Stimulated activated CD4-positive, alpha-beta T cell treated with anti-CD3 and anti-CD28 coated beads, Interleukin-2, amount 100 ng/mL, for 24 hours (primary cell): ENCODE measurements at regions not wholly inside any gene's neighbourhood (a gene's known extent, or its start where the extent isn't known, plus 50 kb on each side); places are given as distances from the start of the nearest gene placed in this dataset.
"Not testable (repeated sequence)": the region's sequence is repeated elsewhere in the genome, so short reads cannot be mapped to it uniquely, and the experiment has no call there.

Source experiments
- DNase-seq, 2 donors: peaks; one replicate each; pipeline ENCODE4 v3.0.0-alpha.2; 2020

GRCh38 chrX:13220916-13221315 lies 98.9 kb downstream of the ATXN3L start:
- DNase-seq, result no peak

DNA sequence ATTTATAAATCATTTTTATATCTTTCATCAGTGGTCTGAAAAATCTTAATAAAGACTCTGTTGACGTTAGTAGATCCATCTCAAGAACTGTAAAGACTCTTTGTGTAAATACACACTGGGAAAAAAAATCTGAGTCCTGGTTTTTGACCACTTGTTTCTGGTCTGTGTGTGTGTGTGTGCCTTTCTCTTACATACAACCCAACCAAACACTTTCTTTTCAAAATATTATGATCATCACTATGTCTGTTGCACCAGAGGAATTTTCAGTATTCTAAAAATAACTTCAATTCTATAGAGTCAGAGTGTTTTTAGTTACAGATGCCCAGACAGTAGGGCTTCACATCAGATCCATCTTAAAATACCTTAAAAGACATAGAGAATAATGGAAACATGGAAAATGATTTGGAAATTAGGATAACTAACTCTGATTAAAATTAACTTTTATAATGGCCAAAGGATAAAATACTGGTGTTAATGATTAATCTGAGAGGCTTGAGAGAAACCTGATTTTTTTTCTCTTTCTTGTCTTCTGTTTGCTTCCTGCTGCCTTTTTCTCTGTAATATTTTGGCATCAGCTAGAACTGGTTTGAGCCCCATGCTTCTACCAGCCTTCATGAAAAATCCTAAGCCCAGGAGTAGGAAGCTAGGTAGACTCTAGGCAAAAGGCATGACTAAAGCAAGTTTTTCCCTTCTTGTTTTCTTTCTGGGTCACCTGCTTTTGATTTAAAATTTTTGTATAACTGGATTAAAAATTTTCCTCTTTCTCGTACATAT lies 99.7 kb downstream of the ATXN3L start:
- DNase-seq, result no peak

DNA sequence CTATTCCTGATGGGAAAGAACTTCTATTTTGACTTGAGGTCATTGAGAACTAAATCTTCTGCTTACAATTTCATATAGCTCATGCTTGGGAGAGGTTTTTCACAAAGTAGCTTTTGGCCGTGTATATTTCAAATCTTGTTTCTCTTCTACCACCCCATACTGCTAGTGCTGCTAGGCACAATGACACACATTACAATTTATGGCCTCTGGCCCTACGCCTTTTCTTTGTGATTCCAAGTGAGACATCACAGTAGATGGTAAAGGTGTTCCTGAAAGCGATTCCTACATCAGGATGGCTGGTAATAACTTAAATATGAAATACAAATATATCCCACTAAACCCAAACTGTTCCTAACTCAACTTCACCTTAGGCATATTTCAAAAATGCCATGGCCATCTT lies 101.1 kb downstream of the ATXN3L start:
- no peak for DNase-seq

GRCh38 chrX:13216139-13216538 lies 103.7 kb downstream of the ATXN3L start:
- DNase-seq, result no peak

DNA sequence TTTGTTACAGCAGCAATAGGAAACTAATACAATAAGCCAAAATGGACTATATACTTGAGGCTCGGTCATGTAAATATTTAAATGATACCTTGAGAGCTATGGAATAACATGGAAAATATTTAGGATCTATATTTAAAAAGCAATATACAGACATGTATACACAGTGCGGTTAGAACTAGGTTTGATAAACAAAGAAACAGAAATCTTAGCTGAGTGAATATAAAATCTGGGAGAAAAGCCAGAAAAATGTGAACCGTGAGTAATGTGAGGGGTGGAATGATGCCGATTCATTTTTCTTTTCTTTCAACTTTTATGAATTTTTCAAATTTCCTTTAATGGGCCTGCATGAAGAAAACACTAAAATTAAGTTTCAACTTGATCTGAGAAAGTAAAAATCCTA lies 104.1 kb downstream of the ATXN3L start:
- DNase-seq, result no peak

- no peak for DNase-seq
Observed at GRCh38 chrX:13212191-13212651, 107.6 kb downstream of the ATXN3L start.

GRCh38 chrX:13210142-13210541 lies 109.7 kb downstream of the ATXN3L start:
- DNase-seq, result not testable (repeated sequence)

DNA sequence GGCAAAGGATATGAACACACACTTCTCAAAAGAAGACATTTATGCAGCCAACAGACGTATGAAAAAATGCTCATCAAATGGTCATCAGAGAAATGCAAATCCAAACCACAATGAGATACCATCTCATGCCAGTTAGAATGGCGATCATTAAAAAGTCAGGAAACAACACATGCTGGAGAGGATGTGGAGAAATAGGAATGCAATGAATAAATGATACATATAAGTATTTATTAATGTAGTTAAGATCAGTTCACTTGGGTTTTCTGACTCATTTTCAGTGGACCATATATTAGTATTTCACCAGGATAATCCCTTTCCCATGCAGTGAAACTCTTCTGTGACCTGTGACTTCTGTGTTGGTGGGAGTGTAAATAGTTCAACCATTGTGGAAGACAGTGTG lies 110.1 kb downstream of the ATXN3L start:
- DNase-seq, result not testable (repeated sequence)

DNA sequence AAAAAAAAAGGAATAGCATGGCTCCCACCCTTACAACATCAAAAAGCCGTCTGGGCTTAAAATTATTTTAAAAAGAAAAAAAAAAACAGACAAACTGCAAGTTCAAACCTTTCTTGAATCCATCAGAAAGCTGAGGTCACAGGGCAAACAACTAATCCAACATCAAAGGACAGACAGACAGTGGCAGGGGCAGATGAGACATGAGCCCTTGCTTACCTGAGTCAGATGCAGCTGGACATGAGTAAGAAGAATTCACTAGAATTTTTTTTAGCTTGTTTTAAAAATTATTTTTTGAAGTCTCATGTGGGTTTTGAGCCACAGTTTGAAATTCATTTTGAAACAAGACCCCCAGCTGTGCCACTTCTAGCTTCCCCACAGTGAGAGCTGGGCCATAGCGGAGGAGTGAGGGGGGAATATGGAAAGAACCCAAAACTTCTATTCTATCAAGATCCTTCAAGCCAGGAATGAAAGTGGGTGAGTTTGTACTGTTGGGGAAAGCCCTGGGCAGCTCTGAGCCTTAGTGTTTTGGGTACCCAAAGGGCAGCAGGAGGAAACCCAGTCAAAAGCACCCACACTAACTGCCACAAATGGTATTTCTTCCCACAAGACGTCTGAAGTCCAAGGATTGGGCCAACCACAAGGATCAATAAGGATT lies 111.4 kb downstream of the ATXN3L start:
- DNase-seq, result no peak

DNA sequence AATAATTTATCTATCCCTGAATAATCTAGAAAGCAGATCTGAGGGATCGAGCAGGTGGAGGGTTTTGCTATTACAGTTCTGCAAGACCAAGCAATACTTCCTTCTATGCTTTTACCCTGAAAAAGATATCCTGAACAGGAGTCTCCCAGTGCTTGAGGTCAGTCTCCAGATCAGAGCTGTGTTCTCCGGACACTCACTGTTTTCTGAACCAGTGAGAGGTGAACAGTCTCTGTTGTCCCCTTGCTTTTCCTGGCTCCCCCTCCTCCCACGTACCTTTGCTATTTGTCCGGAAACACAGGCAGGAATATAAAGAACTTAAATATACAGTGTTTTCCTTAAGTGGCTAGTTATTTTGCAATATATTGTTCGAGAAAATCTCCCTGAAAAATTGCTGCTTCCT lies 116.6 kb downstream of the ATXN3L start:
- DNase-seq, result no peak

DNA sequence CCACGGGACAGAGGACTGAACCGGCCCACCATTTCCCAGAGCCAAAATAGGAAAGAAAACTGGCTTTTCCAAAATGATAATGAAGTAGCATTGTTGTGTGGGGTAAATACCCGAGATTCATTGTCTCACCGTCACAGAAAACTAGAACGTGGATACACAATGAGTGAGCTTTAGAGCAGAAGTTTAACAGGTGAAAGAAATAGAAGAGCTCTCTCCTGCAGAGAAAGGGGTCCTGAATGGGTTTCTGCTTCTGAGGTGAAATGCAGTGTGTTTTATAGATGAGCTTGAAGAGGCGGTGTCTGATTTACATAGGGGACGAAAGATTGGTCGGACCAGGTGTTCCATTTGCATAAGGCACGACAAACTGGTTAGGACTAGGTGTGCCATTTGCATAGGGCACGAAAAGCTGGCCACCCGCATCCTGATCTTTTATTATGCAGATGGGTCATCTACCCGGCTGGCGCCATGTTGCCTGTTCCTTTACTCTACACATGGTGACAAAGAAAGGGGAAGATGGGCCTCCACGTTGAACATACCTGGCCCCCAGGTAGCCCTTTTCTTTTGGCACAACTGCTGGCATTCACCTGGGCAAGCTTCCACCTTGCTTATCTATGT lies 118.1 kb downstream of the ATXN3L start:
- DNase-seq, result no peak

DNA sequence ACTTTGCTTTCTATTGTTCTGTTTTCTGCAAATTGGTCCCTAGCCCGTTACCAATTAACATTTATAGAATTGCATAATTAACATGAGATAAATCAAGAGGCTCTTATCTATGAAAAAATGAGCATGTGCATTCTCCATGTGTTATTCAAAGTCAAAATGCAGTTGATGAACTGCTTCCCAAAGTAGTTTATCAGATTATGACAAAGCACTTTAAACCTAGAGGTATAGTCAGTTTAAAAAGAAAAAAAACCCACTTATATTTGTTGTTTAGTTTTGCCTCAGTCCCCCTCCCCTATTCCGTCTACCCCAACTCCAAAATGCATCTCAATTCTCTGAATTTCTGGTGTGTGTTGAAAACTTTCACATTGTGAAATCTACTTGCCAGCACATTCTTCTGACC lies 119.5 kb downstream of the ATXN3L start:
- DNase-seq, result no peak

DNA sequence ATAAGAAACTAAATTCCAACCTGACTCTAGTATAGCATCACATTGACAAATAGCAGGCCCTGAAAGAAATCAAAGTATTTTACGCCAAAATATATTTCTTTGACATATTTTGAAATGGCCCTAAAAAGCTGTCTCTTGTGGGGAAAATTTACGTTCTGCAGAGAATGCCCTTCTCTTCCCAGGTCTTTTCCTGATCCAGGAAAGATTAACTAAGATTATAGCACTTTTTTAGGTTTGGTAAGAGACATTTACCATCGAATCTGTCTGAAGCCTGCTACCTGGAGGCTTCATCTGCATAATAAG lies 121.1 kb downstream of the ATXN3L start:
- no peak for DNase-seq

GRCh38 chrX:13198056-13198761 lies 121.6 kb downstream of the ATXN3L start:
- DNase-seq, result no peak

GRCh38 chrX:13196782-13197181 lies 123.1 kb downstream of the ATXN3L start:
- no peak for DNase-seq

- no peak for DNase-seq
Observed at GRCh38 chrX:13195340-13195739, 124.5 kb downstream of the ATXN3L start.

DNA sequence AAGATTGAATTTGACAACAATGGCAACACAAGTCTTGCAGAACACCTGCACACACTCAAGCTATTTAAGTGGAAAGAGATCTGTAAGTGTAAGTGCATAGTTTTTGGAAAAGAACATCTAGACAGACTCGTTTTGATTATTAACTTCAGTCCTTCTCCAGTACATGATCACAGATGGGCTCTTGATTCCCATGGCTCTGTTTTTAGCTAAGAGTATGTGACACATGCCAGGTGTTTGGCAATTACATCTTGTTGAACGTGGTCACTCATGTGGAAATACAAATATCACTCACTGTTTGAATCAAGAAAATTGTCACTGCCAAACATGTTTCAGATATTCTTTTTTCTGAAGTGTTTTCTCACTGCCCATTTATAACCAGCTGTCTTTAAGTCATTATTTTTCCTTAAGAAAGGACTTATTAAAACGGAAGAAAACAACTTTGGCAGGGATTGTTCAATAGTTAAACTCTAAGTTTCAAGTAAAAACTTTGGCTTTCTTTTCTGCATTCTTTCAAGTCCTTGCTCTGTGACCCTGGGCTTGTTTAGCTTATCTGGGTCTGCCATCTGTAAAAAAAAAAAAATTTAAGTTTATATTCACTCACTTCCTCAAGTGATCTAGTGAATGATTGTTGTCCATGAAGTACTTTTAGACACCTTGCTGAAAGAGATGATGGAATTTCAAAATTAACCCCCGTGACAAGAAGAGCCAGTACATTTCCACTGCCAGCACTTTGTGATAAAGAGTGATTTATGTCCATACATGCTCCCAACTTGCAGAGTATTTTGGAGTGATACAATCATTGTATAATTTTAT lies 125.4 kb downstream of the ATXN3L start:
- DNase-seq, result no peak

GRCh38 chrX:13190051-13190450 lies 129.8 kb downstream of the ATXN3L start:
- DNase-seq, result no peak

DNA sequence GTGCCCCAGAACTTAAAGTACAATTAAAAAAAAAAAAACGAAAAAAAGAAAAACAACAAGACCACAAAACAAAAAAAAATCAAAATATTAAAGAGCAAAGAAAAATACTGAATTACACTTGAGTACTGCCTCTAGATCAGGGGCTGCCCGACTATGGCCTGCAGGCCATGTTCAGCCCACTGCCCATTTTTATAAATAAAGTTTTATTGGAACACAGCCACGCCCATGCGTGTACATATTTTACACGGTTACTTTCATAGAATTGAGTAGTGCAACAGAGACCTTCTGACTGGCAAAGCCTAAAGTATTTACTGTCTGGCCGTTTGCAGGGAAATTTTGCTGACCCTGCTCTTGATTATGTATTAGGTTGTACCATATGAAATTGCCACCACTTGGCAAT lies 130.5 kb downstream of the ATXN3L start:
- no peak for DNase-seq

DNA sequence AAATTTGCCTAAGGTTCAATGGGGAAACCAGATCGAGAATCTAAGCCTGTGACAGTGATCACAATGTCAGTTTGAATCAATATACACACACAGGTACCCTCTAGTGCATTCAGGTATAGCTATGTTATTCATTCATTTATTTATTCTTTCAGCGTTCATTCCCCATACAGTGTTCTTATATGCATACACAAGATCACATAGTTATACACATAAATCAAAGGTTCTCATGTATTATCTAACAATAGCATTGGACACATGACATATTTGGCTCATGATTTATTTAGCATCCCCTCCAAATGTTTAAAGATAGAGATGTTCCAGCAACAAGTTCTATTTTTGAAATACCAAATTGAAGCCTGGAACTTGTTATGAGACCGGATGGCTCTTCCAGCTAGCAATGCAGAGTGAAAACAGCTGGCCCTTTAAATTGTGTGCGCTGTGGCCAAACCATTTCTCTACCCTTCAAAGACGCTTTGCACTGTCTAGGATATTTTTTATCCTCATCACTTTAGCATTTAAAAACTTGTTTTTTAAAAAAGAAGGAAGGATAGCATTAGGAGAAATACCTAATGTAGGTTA lies 131.0 kb downstream of the ATXN3L start:
- DNase-seq, result no peak

DNA sequence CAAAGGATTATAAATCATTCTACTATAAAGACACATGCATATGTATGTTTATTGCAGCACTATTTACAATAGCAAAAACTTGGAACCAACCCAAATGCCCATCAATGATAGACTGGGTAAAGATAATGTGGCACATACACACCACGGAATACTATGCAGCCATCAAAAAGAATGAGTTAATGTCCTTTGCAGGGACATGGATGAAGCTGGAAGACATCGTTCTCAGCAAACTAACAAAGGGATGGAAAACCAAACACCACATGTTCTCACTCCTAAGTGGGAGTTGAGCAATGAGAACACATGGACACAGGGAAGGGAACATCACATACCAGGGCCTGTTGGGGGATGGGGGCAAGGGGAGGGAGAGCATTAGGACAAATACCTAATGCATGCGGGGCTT lies 133.2 kb downstream of the ATXN3L start:
- not testable (repeated sequence) for DNase-seq

GRCh38 chrX:13180807-13181206 lies 136.4 kb upstream of the FAM9C start:
- no peak for DNase-seq
